GM12892 (cell line): ENCODE measurements at regions not wholly inside any gene's neighbourhood (a gene's known extent, or its start where the extent isn't known, plus 50 kb on each side); places are given as distances from the start of the nearest gene placed in this dataset.

ENCODE experiments used
- POLR2A ChIP-seq: IDR thresholded peaks from 2 replicates; pipeline ENCODE4 v1.6.1; 2011; ENCODE audit warnings: low read depth, low read length, control low read depth
- POLR2AphosphoS5 ChIP-seq: IDR thresholded peaks from 2 replicates; pipeline ENCODE4 v1.6.1; 2011; ENCODE audit warnings: low read depth, low read length, control low read depth
- TAF1 ChIP-seq: IDR thresholded peaks from 2 replicates; pipeline ENCODE4 v1.6.1; 2011; ENCODE audit warnings: low read depth, mild to moderate bottlenecking, control low read depth, low read length, borderline replicate concordance

DNA sequence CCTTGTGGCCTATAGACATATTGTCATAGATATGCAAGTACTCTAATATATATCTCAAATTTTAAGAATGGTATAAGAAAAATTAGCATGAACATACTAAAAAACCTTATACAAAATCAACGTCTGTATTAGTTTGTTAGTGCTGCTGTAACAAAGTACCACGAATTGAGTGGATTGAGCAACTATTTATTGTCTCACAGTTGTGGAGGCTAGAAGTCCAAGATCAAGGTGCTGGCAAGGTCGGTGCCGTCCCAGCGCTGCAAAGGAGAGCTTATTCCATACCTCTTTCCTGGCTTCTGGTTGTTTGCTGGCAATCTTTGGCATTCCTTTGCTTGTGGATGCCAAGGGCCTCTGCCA, 317.6 kb upstream of the FERMT1 start:
- TF ChIP-seq POLR2A = no peak
- TF ChIP-seq POLR2AphosphoS5 = no peak
- TF ChIP-seq TAF1 = no peak
